ENCODE measurements at regions not wholly inside any gene's neighbourhood (a gene's known extent, or its start where the extent isn't known, plus 50 kb on each side); places are given as distances from the start of the nearest gene placed in this dataset.
"Not testable (repeated sequence)": the region's sequence is repeated elsewhere in the genome, so short reads cannot be mapped to it uniquely, and the experiment has no call there.

GRCh38 chr9:88915916-88916315 lies 75.4 kb upstream of the S1PR3 start:
- Mint-ChIP-seq H3K4me1 (peaks cover 3 to 8% of the 10 kb centered on the region in 2 donors), H3K27me3 (ENCODE audit: low read depth in 2 of 2) (peaks cover 9 to 35% of the 10 kb centered on the region in 2 donors), H3K36me3 (no peaks in the 10 kb centered on the region), H3K4me3 (no peak overlapping the region), H3K9me3 (peaks cover 0 to 3% of the 10 kb centered on the region in 2 donors), H3K27ac (no peak overlapping the region)
- no peak for DNase-seq
- Histone ChIP-seq H3K27me3 (ENCODE audit: control insufficient read depth, insufficient read depth, low read length) (no peaks in the 10 kb centered on the region), H3K36me3 (ENCODE audit: control insufficient read depth, insufficient read depth, low read length) (no peaks in the 10 kb centered on the region), H3K4me1 (ENCODE audit: control insufficient read depth, insufficient read depth, low read length) (no peaks in the 10 kb centered on the region), H3K9me3 (ENCODE audit: control insufficient read depth, insufficient read depth, low read length) (peaks cover 15% of the 10 kb centered on the region), H3K27ac (ENCODE audit: low read length) (no peak overlapping the region), H3K4me3 (ENCODE audit: low read length) (no peak overlapping the region)
- ATAC-seq = no peak
- 90% methylated on average over 2 of the region's 2 CpGs for WGBS (ENCODE audit: insufficient coverage)
- TF ChIP-seq CTCF (IDR thresholded peaks at IDR 0.05) = no peak
- intact Hi-C loops (cut with micrococcal nuclease) = no loop called here

GRCh38 chr9:88916894-88917293 lies 74.4 kb upstream of the S1PR3 start:
- ATAC-seq (no peak), DNase-seq (no peak)
- no peak for TF ChIP-seq CTCF (IDR thresholded peaks at IDR 0.05)
- H3K27ac Mint-ChIP-seq = no peak overlapping the region
- H3K9me3 Mint-ChIP-seq = peaks cover 0 to 3% of the 10 kb centered on the region in 2 donors
- H3K36me3 Mint-ChIP-seq = no peaks in the 10 kb centered on the region
- no peak overlapping the region for H3K4me3 Mint-ChIP-seq
- Histone ChIP-seq H3K27me3 (ENCODE audit: control insufficient read depth, insufficient read depth, low read length) (no peaks in the 10 kb centered on the region), H3K36me3 (ENCODE audit: control insufficient read depth, insufficient read depth, low read length) (no peaks in the 10 kb centered on the region), H3K4me3 (ENCODE audit: low read length) (no peak overlapping the region), H3K9me3 (ENCODE audit: control insufficient read depth, insufficient read depth, low read length) (peaks cover 15% of the 10 kb centered on the region), H3K27ac (ENCODE audit: low read length) (no peak overlapping the region), H3K4me1 (ENCODE audit: control insufficient read depth, insufficient read depth, low read length) (peaks cover 6% of the 10 kb centered on the region)
- intact Hi-C loops (cut with micrococcal nuclease) = no loop called here
- H3K27me3 Mint-ChIP-seq (ENCODE audit: low read depth in 2 of 2) = peaks cover 9 to 25% of the 10 kb centered on the region in 2 donors
- 38% methylated on average over 1 of the region's 1 CpG for WGBS (ENCODE audit: insufficient coverage)
- H3K4me1 Mint-ChIP-seq = peaks cover 13 to 18% of the 10 kb centered on the region in 2 donors

GRCh38 chr9:88917375-88917774 lies 73.9 kb upstream of the S1PR3 start:
- ATAC-seq (no peak), DNase-seq (no peak)
- Mint-ChIP-seq H3K4me1 (peaks cover 18 to 23% of the 10 kb centered on the region in 2 donors), H3K27ac (no peak overlapping the region), H3K4me3 (no peak overlapping the region), H3K36me3 (no peaks in the 10 kb centered on the region), H3K9me3 (peaks cover 0 to 3% of the 10 kb centered on the region in 2 donors), H3K27me3 (ENCODE audit: low read depth in 2 of 2) (peaks cover 9 to 20% of the 10 kb centered on the region in 2 donors)
- Histone ChIP-seq H3K27me3 (ENCODE audit: control insufficient read depth, insufficient read depth, low read length) (no peaks in the 10 kb centered on the region), H3K4me1 (ENCODE audit: control insufficient read depth, insufficient read depth, low read length) (peaks cover 10% of the 10 kb centered on the region), H3K36me3 (ENCODE audit: control insufficient read depth, insufficient read depth, low read length) (no peaks in the 10 kb centered on the region), H3K27ac (ENCODE audit: low read length) (no peak overlapping the region), H3K4me3 (ENCODE audit: low read length) (no peak overlapping the region), H3K9me3 (ENCODE audit: control insufficient read depth, insufficient read depth, low read length) (peaks cover 15% of the 10 kb centered on the region)
- no peak for TF ChIP-seq CTCF (IDR thresholded peaks at IDR 0.05)
- intact Hi-C loops (cut with micrococcal nuclease) = no loop called here
- 86% methylated on average over 3 of the region's 3 CpGs for WGBS (ENCODE audit: insufficient coverage)

GRCh38 chr9:88918537-88918936 lies 72.7 kb upstream of the S1PR3 start:
- DNase-seq; H3K27ac ChIP-seq (ENCODE audit: low read length); H3K36me3 ChIP-seq (ENCODE audit: control insufficient read depth, insufficient read depth, low read length); H3K36me3 Mint-ChIP-seq; H3K4me3 ChIP-seq (ENCODE audit: low read length); H3K27ac Mint-ChIP-seq; H3K9me3 Mint-ChIP-seq; H3K27me3 ChIP-seq (ENCODE audit: control insufficient read depth, insufficient read depth, low read length); H3K4me3 Mint-ChIP-seq; ATAC-seq; intact Hi-C loops (cut with micrococcal nuclease): not testable (repeated sequence)
- peaks cover 9 to 11% of the 10 kb centered on the region in 2 donors for H3K27me3 Mint-ChIP-seq (ENCODE audit: low read depth in 2 of 2)
- Histone ChIP-seq H3K4me1 (ENCODE audit: control insufficient read depth, insufficient read depth, low read length) (peaks cover 16% of the 10 kb centered on the region), H3K9me3 (ENCODE audit: control insufficient read depth, insufficient read depth, low read length) (peaks cover 15% of the 10 kb centered on the region)
- WGBS (ENCODE audit: insufficient coverage) = 65% methylated on average over 1 of the region's 1 CpG
- H3K4me1 Mint-ChIP-seq = peaks cover 29 to 34% of the 10 kb centered on the region in 2 donors
